GM12873 (cell line): ENCODE measurements at regions not wholly inside any gene's neighbourhood (a gene's known extent, or its start where the extent isn't known, plus 50 kb on each side); places are given as distances from the start of the nearest gene placed in this dataset.

Experiments used
- CTCF ChIP-seq: IDR thresholded peaks from 2 replicates; pipeline ENCODE4 v1.5.1; 2012; ENCODE audit warnings: low read depth, mild to moderate bottlenecking, moderate library complexity, low read length, control low read depth; ENCODE audit not compliant: insufficient read depth; ENCODE audit errors: missing control alignments

GRCh38 chr10:75332081-75332480 lies 69.5 kb downstream of the ZNF503 start:
- TF ChIP-seq CTCF = no peak

GRCh38 chr10:75331081-75331480 lies 70.5 kb downstream of the ZNF503 start:
- no peak for TF ChIP-seq CTCF

- no peak for TF ChIP-seq CTCF
Measured at GRCh38 chr10:75329190-75329745, 72.3 kb downstream of the ZNF503 start.

GRCh38 chr10:75326306-75326705 lies 75.3 kb downstream of the ZNF503 start:
- no peak for TF ChIP-seq CTCF

- peak; percentile 6 for TF ChIP-seq CTCF
Measured at GRCh38 chr10:75319274-75319673, 82.3 kb downstream of the ZNF503 start.

GRCh38 chr10:75314570-75314969 lies 78.8 kb upstream of the COMTD1 start:
- no peak for TF ChIP-seq CTCF

GRCh38 chr10:75312440-75312839 lies 76.7 kb upstream of the COMTD1 start:
- TF ChIP-seq CTCF = no peak
